Right ventricle myocardium superior (tissue), 1 donor: ENCODE measurements at regions not wholly inside any gene's neighbourhood (a gene's known extent, or its start where the extent isn't known, plus 50 kb on each side); places are given as distances from the start of the nearest gene placed in this dataset.
"Not testable (repeated sequence)": the region's sequence is repeated elsewhere in the genome, so short reads cannot be mapped to it uniquely, and the experiment has no call there.

Experiments
- ATAC-seq: fragments of 200-7000 bp; cut with Tn5 transposase; one replicate; pipeline ENCODE4 v1.9.1; 2020; ENCODE audit warnings: mild to moderate bottlenecking; ENCODE audit not compliant: poor library complexity
- DNase-seq: peaks from one replicate; pipeline ENCODE4 v3.0.0-alpha.2; 2020
- intact Hi-C: fragments of 100-400 bp; cut with DNase I; formaldehyde crosslinking; loops from one replicate; pipeline ENCODE4 v1.11.2; 2022
- donor health status: DM: no; HTN: yes; CAD: no; lungs with severe emphysema.

GRCh38 chrX:151042842-151043241 is 59.7 kb downstream of the HMGB3 start:
- intact Hi-C loops, result no loop called here
- no peak for ATAC-seq
- no peak for DNase-seq

GRCh38 chrX:151066373-151066772 is 83.2 kb downstream of the HMGB3 start:
- ATAC-seq, DNase-seq, intact Hi-C loops: not testable (repeated sequence)

GRCh38 chrX:151073767-151074166 is 90.6 kb downstream of the HMGB3 start:
- ATAC-seq (no peak), DNase-seq (no peak)
- intact Hi-C loops, result no loop called here

GRCh38 chrX:151081016-151081415 is 95.4 kb upstream of the GPR50 start:
- intact Hi-C loops, result loop anchor here (1.0 kb wide), 1 partner anchor 309 kb away; no protein-coding TSS in a partner anchor
- DNase-seq, result no peak
- no peak for ATAC-seq

GRCh38 chrX:151082077-151082948 is 94.1 kb upstream of the GPR50 start:
- DNase-seq (peak; percentile 80), ATAC-seq (peak; percentile 95)
- intact Hi-C loops, result no loop called here

- intact Hi-C loops, result no loop called here
These were observed 91.9 kb upstream of the GPR50 start for GRCh38 chrX:151084454-151084853.

GRCh38 chrX:151085207-151085606 is 91.2 kb upstream of the GPR50 start:
- no peak for DNase-seq
- ATAC-seq, result no peak
- intact Hi-C loops, result no loop called here

More at GRCh38 chrX:151084454-151084853, 91.9 kb upstream of the GPR50 start:
- ATAC-seq, result no peak
- DNase-seq, result no peak

GRCh38 chrX:151088221-151088620 is 88.2 kb upstream of the GPR50 start:
- DNase-seq, result no peak
- no peak for ATAC-seq
- intact Hi-C loops, result no loop called here

- ATAC-seq, result no peak
- intact Hi-C loops, result no loop called here
- no peak for DNase-seq
These were observed 77.4 kb upstream of the GPR50 start for GRCh38 chrX:151099001-151099400.

- DNase-seq (no peak), ATAC-seq (no peak)
- intact Hi-C loops, result no loop called here
These were observed 75.6 kb upstream of the GPR50 start for GRCh38 chrX:151100799-151101198.

- DNase-seq, intact Hi-C loops, ATAC-seq: not testable (repeated sequence)
These were observed 63.2 kb upstream of the GPR50 start for GRCh38 chrX:151113200-151113599.
